K562 (cell line): ENCODE measurements at regions not wholly inside any gene's neighbourhood (a gene's known extent, or its start where the extent isn't known, plus 50 kb on each side); places are given as distances from the start of the nearest gene placed in this dataset.

Experiments used
- ATAC-seq: fragments of 200-7000 bp; cut with Tn5 transposase; 3 replicates; pipeline ENCODE4 v1.9.1; 2020; ENCODE audit warnings: moderate library complexity
- BruUV-seq: library from RNA; stranded (reverse); fragments of 400-500 nt; replicated peaks from 2 replicates; lab custom pipeline; 2021; lab: Mats Ljungman, UMichigan
- CTCF ChIA-PET: fragments of 300-600 bp; formaldehyde crosslinking; extraction: SDS; loops from one replicate; lab custom pipeline; 2021; ENCODE audit warnings: low intra/inter-chr PET ratio; lab: Yijun Ruan, JAX
- POLR2A ChIA-PET: fragments of 300-600, 350-650 bp; sonication (Branson Sonifier 250); formaldehyde crosslinking; extraction: SDS; loops from one replicate; lab custom pipeline; 2021; ENCODE audit warnings: antibody characterized with exemption, inconsistent platforms; lab: Yijun Ruan, JAX
- DNase-seq, 4 experiments: peaks; one replicate each; pipeline versions ENCODE4 v3.0.0 to v3.0.0-alpha.2; 2011 to 2018; ENCODE audit warnings: low spot score in 3 of 4, mixed read lengths in 3 of 4; ENCODE audit errors: extremely low read depth in 1 of 4
- FAIRE-seq: peaks from 2 replicates; lab custom pipeline; 2011; peaks lifted over from hg19 to GRCh38; lab: Jason Lieb, UNC
- H2AFZ ChIP-seq: 2 replicates; pipeline ENCODE4 v1.6.0; 2011; ENCODE audit warnings: low read depth, low read length, control low read depth, inconsistent platforms
- H3K27ac ChIP-seq: fragments of 200-600 bp; 3 replicates; pipeline ENCODE4 v1.8.0; 2011; ENCODE audit warnings: low read depth, mild to moderate bottlenecking, control low read depth, inconsistent platforms, low read length, moderate library complexity, mixed read lengths; ENCODE audit errors: extremely low read depth
- H3K27me3 ChIP-seq, 2 experiments: fragments of 300-600 bp in 1 of 2; 2 replicates in 1 of 2; 3 replicates in 1 of 2; pipeline versions ENCODE4 v1.6.0 to v1.8.0; 2011; ENCODE audit warnings: inconsistent platforms in 2 of 2, low read length in 2 of 2, mild to moderate bottlenecking in 1 of 2, mixed read lengths in 1 of 2, moderate library complexity in 1 of 2; ENCODE audit not compliant: control insufficient read depth in 2 of 2, insufficient read depth in 2 of 2
- H3K36me3 ChIP-seq: fragments of 300-600 bp; 3 replicates; pipeline ENCODE4 v1.8.0; 2011; ENCODE audit warnings: mild to moderate bottlenecking, low read length, inconsistent platforms; ENCODE audit not compliant: control insufficient read depth, insufficient read depth
- H3K4me1 ChIP-seq, 2 experiments: fragments of 200-600 bp in 1 of 2; replicated peaks in 1 of 2; 2 replicates in 1 of 2; 3 replicates in 1 of 2; pipeline versions ENCODE4 v1.5.1 to v1.8.0; 2011; ENCODE audit warnings: inconsistent platforms in 2 of 2, low read length in 2 of 2, mild to moderate bottlenecking in 1 of 2, mixed read lengths in 1 of 2, moderate library complexity in 1 of 2; ENCODE audit not compliant: control insufficient read depth in 2 of 2, insufficient read depth in 2 of 2
- H3K4me2 ChIP-seq: 2 replicates; pipeline ENCODE4 v1.6.1; 2011; ENCODE audit warnings: low read length, control low read depth, inconsistent platforms, mixed read lengths; ENCODE audit not compliant: insufficient read depth
- H3K4me3 ChIP-seq: fragments of 200-600 bp; sonication (generic), shearing (Covaris generic); 2 replicates; pipeline ENCODE4 v1.5.1; 2016; ENCODE audit warnings: control low read depth, inconsistent platforms
- H3K79me2 ChIP-seq: fragments of 200-600 bp; 3 replicates; pipeline ENCODE4 v1.8.0; 2011; ENCODE audit warnings: low read length, inconsistent platforms; ENCODE audit not compliant: control insufficient read depth, insufficient read depth
- H3K9ac ChIP-seq, 2 experiments: 2 replicates each; pipeline versions ENCODE4 v1.6.0 to v1.6.1; 2011; ENCODE audit warnings: low read depth in 2 of 2, low read length in 2 of 2, control low read depth in 1 of 2, inconsistent platforms in 1 of 2, mild to moderate bottlenecking in 1 of 2, mixed read lengths in 1 of 2; ENCODE audit not compliant: insufficient read depth in 1 of 2
- H3K9me1 ChIP-seq: one replicate; pipeline ENCODE4 v1.6.0; 2011; ENCODE audit warnings: inconsistent platforms, mild to moderate bottlenecking, low read length, moderate library complexity; ENCODE audit not compliant: control insufficient read depth, insufficient read depth
- H3K9me3 ChIP-seq: replicated peaks from 2 replicates; pipeline ENCODE4 v1.5.1; 2011; ENCODE audit warnings: low read depth, low read length, inconsistent platforms; ENCODE audit not compliant: control insufficient read depth, insufficient read depth
- H4K20me1 ChIP-seq: replicated peaks from 2 replicates; pipeline ENCODE4 v1.6.1; 2011; ENCODE audit warnings: low read length, inconsistent platforms, mixed read lengths; ENCODE audit not compliant: control insufficient read depth, insufficient read depth
- BRD4 ChIP-seq: fragments of 200-600 bp; sonication (generic); IDR thresholded peaks from 2 replicates; pipeline ENCODE4 v1.6.1; 2017; ENCODE audit warnings: inconsistent platforms
- BRF1 ChIP-seq: IDR thresholded peaks from 3 replicates; pipeline ENCODE4 v1.6.1; 2011; ENCODE audit warnings: borderline replicate concordance, mild to moderate bottlenecking; ENCODE audit not compliant: insufficient read length; ENCODE audit errors: extremely low read depth
- BRF2 ChIP-seq: IDR thresholded peaks from 3 replicates; pipeline ENCODE4 v1.6.1; 2011; ENCODE audit warnings: borderline replicate concordance, mild to moderate bottlenecking; ENCODE audit not compliant: insufficient read length, insufficient read depth
- ETV5 ChIP-seq: sonication (generic); formaldehyde crosslinking; IDR thresholded peaks from 2 replicates; pipeline ENCODE4 v1.4.0; 2020; ENCODE audit warnings: low read depth, mild to moderate bottlenecking, missing genetic modification reagents
- HEY1 ChIP-seq: fragments of 250-450 bp; sonication (Bioruptor Pico); IDR thresholded peaks from 2 replicates; pipeline ENCODE4 v1.5.0; 2020; ENCODE audit warnings: mild to moderate bottlenecking, moderate library complexity, borderline replicate concordance
- KAT7 ChIP-seq: sonication (generic); formaldehyde crosslinking; IDR thresholded peaks from 2 replicates; pipeline ENCODE4 v1.8.0; 2022; ENCODE audit warnings: missing genetic modification reagents, mild to moderate bottlenecking, borderline replicate concordance
- NFXL1 ChIP-seq: fragments of 450-650 bp; formaldehyde crosslinking; IDR thresholded peaks from 2 replicates; pipeline ENCODE4 v1.4.0; 2021; ENCODE audit warnings: mild to moderate bottlenecking
- NRF1 ChIP-seq, 2 experiments: fragments of 450-650 bp; IDR thresholded peaks in 1 of 2; conservative IDR thresholded peaks in 1 of 2; 2 replicates each; pipeline ENCODE4 v1.6.1; 2014; ENCODE audit warnings: mild to moderate bottlenecking in 2 of 2
- POLR3G ChIP-seq: IDR thresholded peaks from 2 replicates; pipeline ENCODE4 v1.6.1; 2011; ENCODE audit not compliant: insufficient read length, insufficient replicate concordance; ENCODE audit errors: extremely low read depth
- TARDBP ChIP-seq: fragments of 450-650 bp; IDR thresholded peaks from 2 replicates; pipeline ENCODE4 v1.6.1; 2016
- ZFPM2 ChIP-seq: fragments of 250-450 bp; sonication (Bioruptor Pico); IDR thresholded peaks from 2 replicates; pipeline ENCODE4 v1.5.1; 2022; ENCODE audit warnings: mild to moderate bottlenecking
- ZNF134 ChIP-seq: fragments of 250-450 bp; sonication (Bioruptor Pico); conservative IDR thresholded peaks from 2 replicates; pipeline ENCODE4 v1.4.0; 2020
- ZNF146 ChIP-seq: IDR thresholded peaks from one replicate; pipeline ENCODE4 v1.6.1; 2018; ENCODE audit warnings: missing compliant biosample characterization; ENCODE audit not compliant: unreplicated experiment
- ZNF23 ChIP-seq: fragments of 250-450 bp; sonication (Bioruptor Pico); IDR thresholded peaks from 2 replicates; pipeline ENCODE4 v1.4.0; 2020; ENCODE audit warnings: mild to moderate bottlenecking
- ZNF584 ChIP-seq: fragments of 200-800 bp; sonication (Bioruptor generic); IDR thresholded peaks from 2 replicates; pipeline ENCODE4 v1.6.1; 2016; ENCODE audit warnings: low read depth, mild to moderate bottlenecking, missing genetic modification characterization, missing compliant biosample characterization
- ZNF644 ChIP-seq: fragments of 200-800 bp; sonication (Bioruptor generic); IDR thresholded peaks from 2 replicates; pipeline ENCODE4 v1.6.1; 2016; ENCODE audit warnings: low read depth, missing genetic modification characterization, missing compliant biosample characterization
- WGBS: fragments of 100-300 bp; shearing (Covaris generic); methylation state at CpG from one replicate; pipeline ENCODE4 v1.1.6; 2016; ENCODE audit warnings: low coverage, mixed read lengths; ENCODE audit not compliant: insufficient coverage; ENCODE audit errors: missing lambda C conversion rate; 5-methylcytosine and 5-hydroxymethylcytosine counted together
- in situ Hi-C: fragments of 300-500 bp; cut with MboI; formaldehyde crosslinking; loops from 4 replicates; pipeline ENCODE4 v1.15.0; 2018; ENCODE audit warnings: inconsistent platforms, mixed read lengths
- intact Hi-C: fragments of 100-400 bp; cut with micrococcal nuclease; formaldehyde crosslinking; loops from 2 replicates; pipeline ENCODE4 v1.14.2; 2022
- TF ChIP-seq, protein P1 (sequence below): fragments of 250-450 bp; sonication (Bioruptor Pico); IDR thresholded peaks from 2 replicates; pipeline ENCODE4 v1.4.0; 2020; ENCODE audit warnings: mild to moderate bottlenecking, moderate library complexity, borderline replicate concordance

GRCh38 chr3:98646680-98647079 is 53.3 kb upstream of the CPOX start:
- CTCF ChIA-PET = no interaction called here
- Histone ChIP-seq H3K4me1 (no peaks in the 10 kb centered on the region; a peak in 1 of 5 replicates), H2AFZ (no peak overlapping the region)
- BruUV-seq = no TSS peak
- intact Hi-C loops (no loop called here), in situ Hi-C loops (no loop called here)
- TF ChIP-seq ZNF644 (tag) = no peak
- no peak for TF ChIP-seq ETV5 (CRISPR knock-in tag)
- no peak for TF ChIP-seq KAT7 (CRISPR knock-in tag)
- no peak for TF ChIP-seq HEY1 (CRISPR knock-in tag)
- TF ChIP-seq ZFPM2 (CRISPR knock-in tag) = no peak
- no peak for TF ChIP-seq NFXL1 (CRISPR knock-in tag)
- TF ChIP-seq, protein P1, sequence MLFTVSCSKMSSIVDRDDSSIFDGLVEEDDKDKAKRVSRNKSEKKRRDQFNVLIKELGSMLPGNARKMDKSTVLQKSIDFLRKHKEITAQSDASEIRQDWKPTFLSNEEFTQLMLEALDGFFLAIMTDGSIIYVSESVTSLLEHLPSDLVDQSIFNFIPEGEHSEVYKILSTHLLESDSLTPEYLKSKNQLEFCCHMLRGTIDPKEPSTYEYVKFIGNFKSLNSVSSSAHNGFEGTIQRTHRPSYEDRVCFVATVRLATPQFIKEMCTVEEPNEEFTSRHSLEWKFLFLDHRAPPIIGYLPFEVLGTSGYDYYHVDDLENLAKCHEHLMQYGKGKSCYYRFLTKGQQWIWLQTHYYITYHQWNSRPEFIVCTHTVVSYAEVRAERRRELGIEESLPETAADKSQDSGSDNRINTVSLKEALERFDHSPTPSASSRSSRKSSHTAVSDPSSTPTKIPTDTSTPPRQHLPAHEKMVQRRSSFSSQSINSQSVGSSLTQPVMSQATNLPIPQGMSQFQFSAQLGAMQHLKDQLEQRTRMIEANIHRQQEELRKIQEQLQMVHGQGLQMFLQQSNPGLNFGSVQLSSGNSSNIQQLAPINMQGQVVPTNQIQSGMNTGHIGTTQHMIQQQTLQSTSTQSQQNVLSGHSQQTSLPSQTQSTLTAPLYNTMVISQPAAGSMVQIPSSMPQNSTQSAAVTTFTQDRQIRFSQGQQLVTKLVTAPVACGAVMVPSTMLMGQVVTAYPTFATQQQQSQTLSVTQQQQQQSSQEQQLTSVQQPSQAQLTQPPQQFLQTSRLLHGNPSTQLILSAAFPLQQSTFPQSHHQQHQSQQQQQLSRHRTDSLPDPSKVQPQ (CRISPR knock-in tag) = no peak
- no peak for TF ChIP-seq ZNF146 (CRISPR knock-in tag)
- TF ChIP-seq ZNF584 = no peak
- no peak for TF ChIP-seq BRF1
- TF ChIP-seq ZNF23 = no peak
- TF ChIP-seq TARDBP = no peak
- no peak for TF ChIP-seq BRF2
- TF ChIP-seq ZNF134 = no peak
- TF ChIP-seq BRD4 = no peak
- no peak for TF ChIP-seq POLR3G
- TF ChIP-seq NRF1 (conservative IDR thresholded peaks at IDR 0.05 in 1 of 2, IDR thresholded peaks at IDR 0.05 in 1 of 2) = no peak
- TF ChIP-seq, all 486 proteins: peak for 0
- POLR2A ChIA-PET = no interaction called here
- Histone ChIP-seq H3K27me3 (peaks cover 0 to 5% of the 10 kb centered on the region in 2 experiments; a peak in 2 of 5 replicates), H3K4me3 (no peak overlapping the region), H4K20me1 (no peaks in the 10 kb centered on the region), H3K9ac (no peak overlapping the region), H3K9me3 (no peaks in the 10 kb centered on the region), H3K79me2 (no peaks in the 10 kb centered on the region), H3K36me3 (no peaks in the 10 kb centered on the region), H3K9me1 (no peaks in the 10 kb centered on the region), H3K4me2 (no peak overlapping the region), H3K27ac (no peak overlapping the region)
- no peak for FAIRE-seq
- 0% methylated on average over 2 of the region's 2 CpGs for WGBS
- DNase-seq = no peak
- ATAC-seq = no peak
